WTC11 (cell line): ENCODE measurements at regions not wholly inside any gene's neighbourhood (a gene's known extent, or its start where the extent isn't known, plus 50 kb on each side); places are given as distances from the start of the nearest gene placed in this dataset.
A peak's percentile ranks its signal among the peaks of the same experiment; 100 is the strongest.

Experiments
- ATAC-seq: fragments of 200-7000 bp; cut with Tn5 transposase; 2 replicates; pipeline ENCODE4 v1.10.0; 2021; ENCODE audit warnings: mild to moderate bottlenecking, moderate library complexity
- CTCF ChIA-PET: fragments of 300-600 bp; sonication (Branson Sonifier 250); formaldehyde crosslinking; loops from one replicate; lab custom pipeline; 2021; ENCODE audit warnings: antibody characterized with exemption; lab: Charles Lee
- POLR2A ChIA-PET: fragments of 350-600 bp; sonication (Branson Sonifier 250); formaldehyde crosslinking; loops from one replicate; lab custom pipeline; 2021; ENCODE audit warnings: antibody characterized with exemption; lab: Charles Lee
- DNase-seq: peaks from one replicate; pipeline ENCODE4 v3.0.0; 2021; ENCODE audit warnings: low spot score
- H3K27ac Mint-ChIP-seq: 2 replicates; pipeline ENCODE4 v1.8.0; 2021; ENCODE audit warnings: mixed read lengths
- H3K27me3 Mint-ChIP-seq: 2 replicates; pipeline ENCODE4 v1.8.0; 2021; ENCODE audit warnings: low read depth, mild to moderate bottlenecking, moderate library complexity, mixed read lengths
- H3K36me3 Mint-ChIP-seq: 2 replicates; pipeline ENCODE4 v1.8.0; 2021; ENCODE audit warnings: mixed read lengths
- H3K4me1 Mint-ChIP-seq: 2 replicates; pipeline ENCODE4 v1.8.0; 2022; ENCODE audit warnings: mixed read lengths
- H3K4me3 Mint-ChIP-seq: 2 replicates; pipeline ENCODE4 v1.8.0; 2021; ENCODE audit warnings: mild to moderate bottlenecking, moderate library complexity, mixed read lengths
- H3K9me3 Mint-ChIP-seq: 2 replicates; pipeline ENCODE4 v1.8.0; 2021; ENCODE audit warnings: mixed read lengths
- ARID4B ChIP-seq: sonication (generic); formaldehyde crosslinking; IDR thresholded peaks from 2 replicates; pipeline ENCODE4 v1.8.0; 2023; ENCODE audit warnings: missing genetic modification reagents, mild to moderate bottlenecking, borderline replicate concordance
- ATF6 ChIP-seq: sonication (generic); formaldehyde crosslinking; IDR thresholded peaks from 2 replicates; pipeline ENCODE4 v1.8.1; 2023; ENCODE audit warnings: mild to moderate bottlenecking, missing genetic modification reagents
- CREB1 ChIP-seq: sonication (generic); formaldehyde crosslinking; IDR thresholded peaks from 2 replicates; pipeline ENCODE4 v1.8.0; 2023; ENCODE audit warnings: mild to moderate bottlenecking, missing genetic modification reagents
- EMX1 ChIP-seq: fragments of 250-450 bp; sonication (Bioruptor Pico); IDR thresholded peaks from 2 replicates; pipeline ENCODE4 v1.8.0; 2021; ENCODE audit warnings: mild to moderate bottlenecking
- ERG ChIP-seq: fragments of 250-450 bp; sonication (Bioruptor Pico); IDR thresholded peaks from 2 replicates; pipeline ENCODE4 v1.8.0; 2021; ENCODE audit warnings: mild to moderate bottlenecking
- ETV6 ChIP-seq: sonication (generic); formaldehyde crosslinking; IDR thresholded peaks from 2 replicates; pipeline ENCODE4 v1.8.1; 2022; ENCODE audit warnings: mild to moderate bottlenecking, missing genetic modification reagents
- FOXJ3 ChIP-seq: sonication (generic); formaldehyde crosslinking; IDR thresholded peaks from 2 replicates; pipeline ENCODE4 v1.9.0; 2021; ENCODE audit warnings: missing genetic modification reagents, mild to moderate bottlenecking, borderline replicate concordance
- HMGA2 ChIP-seq: fragments of 250-450 bp; sonication (Bioruptor Pico); IDR thresholded peaks from 2 replicates; pipeline ENCODE4 v1.4.0; 2021; ENCODE audit warnings: mild to moderate bottlenecking, moderate library complexity
- IRF2 ChIP-seq: sonication (generic); formaldehyde crosslinking; IDR thresholded peaks from 2 replicates; pipeline ENCODE4 v1.8.0; 2022; ENCODE audit warnings: low read depth, missing genetic modification reagents, borderline replicate concordance
- KAT7 ChIP-seq: sonication (generic); formaldehyde crosslinking; IDR thresholded peaks from 2 replicates; pipeline ENCODE4 v1.8.1; 2023; ENCODE audit warnings: missing genetic modification reagents, mild to moderate bottlenecking, borderline replicate concordance
- MYBL2 ChIP-seq: sonication (generic); formaldehyde crosslinking; IDR thresholded peaks from 2 replicates; pipeline ENCODE4 v1.8.1; 2023; ENCODE audit warnings: mild to moderate bottlenecking, moderate library complexity, missing genetic modification reagents
- NFATC4 ChIP-seq: fragments of 250-450 bp; sonication (Bioruptor Pico); IDR thresholded peaks from 2 replicates; pipeline ENCODE4 v1.9.0; 2021; ENCODE audit warnings: mild to moderate bottlenecking
- PREB ChIP-seq: sonication (generic); formaldehyde crosslinking; IDR thresholded peaks from 2 replicates; pipeline ENCODE4 v1.8.1; 2022; ENCODE audit warnings: mild to moderate bottlenecking, missing genetic modification reagents, moderate library complexity, borderline replicate concordance
- RELA ChIP-seq: sonication (generic); formaldehyde crosslinking; IDR thresholded peaks from 2 replicates; pipeline ENCODE4 v1.8.1; 2022; ENCODE audit warnings: missing genetic modification reagents, mild to moderate bottlenecking, borderline replicate concordance
- ZBTB21 ChIP-seq: sonication (generic); formaldehyde crosslinking; IDR thresholded peaks from 2 replicates; pipeline ENCODE4 v1.8.1; 2023; ENCODE audit warnings: mild to moderate bottlenecking, missing genetic modification reagents, borderline replicate concordance
- ZSCAN18 ChIP-seq: fragments of 250-450 bp; sonication (Bioruptor Pico); IDR thresholded peaks from 2 replicates; pipeline ENCODE4 v2.1.2; 2022; ENCODE audit warnings: mild to moderate bottlenecking, moderate library complexity

- Mint-ChIP-seq H3K27me3 (no peaks in the 10 kb centered on the region), H3K36me3 (peaks cover 5% of the 10 kb centered on the region; the same call in 1 of the 2 replicates), H3K4me3 (no peak overlapping the region), H3K4me1 (peaks cover 21% of the 10 kb centered on the region), H3K9me3 (peaks cover 9% of the 10 kb centered on the region), H3K27ac (peak overlapping the region; percentile 71; the same call in 1 of the 2 replicates)
- ATAC-seq (peak; percentile 78), DNase-seq (no peak)
- CTCF ChIA-PET: no interaction called here
- TF ChIP-seq ARID4B (CRISPR knock-in tag): no peak
- no peak for TF ChIP-seq CREB1 (CRISPR knock-in tag)
- no peak for TF ChIP-seq IRF2 (CRISPR knock-in tag)
- no peak for TF ChIP-seq ATF6 (CRISPR knock-in tag)
- no peak for TF ChIP-seq PREB (CRISPR knock-in tag)
- TF ChIP-seq ZBTB21: no peak
- POLR2A ChIA-PET: no interaction called here
Observed at GRCh38 chr4:19010761-19011160, 989.2 kb upstream of the LCORL start.

- ChIA-PET POLR2A (no interaction called here), CTCF (no interaction called here)
Observed at GRCh38 chr4:19009881-19010280, 988.3 kb upstream of the LCORL start.

GRCh38 chr4:19005211-19005610 lies 983.7 kb upstream of the LCORL start:
- ATAC-seq (peak; percentile 50), DNase-seq (no peak)
- TF ChIP-seq PREB (CRISPR knock-in tag) (no peak), HMGA2 (CRISPR knock-in tag) (no peak), FOXJ3 (no peak), EMX1 (CRISPR knock-in tag) (no peak), MYBL2 (CRISPR knock-in tag) (no peak), ERG (CRISPR knock-in tag) (no peak), KAT7 (CRISPR knock-in tag) (no peak), RELA (CRISPR knock-in tag) (no peak), ATF6 (CRISPR knock-in tag) (no peak), IRF2 (CRISPR knock-in tag) (no peak), NFATC4 (CRISPR knock-in tag) (no peak)
- peaks cover 34% of the 10 kb centered on the region for H3K36me3 Mint-ChIP-seq
- peaks cover 16% of the 10 kb centered on the region for H3K4me1 Mint-ChIP-seq
- no peaks in the 10 kb centered on the region for H3K27me3 Mint-ChIP-seq
- no peak overlapping the region for H3K4me3 Mint-ChIP-seq
- ChIA-PET POLR2A (no interaction called here), CTCF (no interaction called here)
- H3K9me3 Mint-ChIP-seq: peaks cover 39% of the 10 kb centered on the region
- no peak overlapping the region for H3K27ac Mint-ChIP-seq

More at GRCh38 chr4:19009881-19010280, 988.3 kb upstream of the LCORL start:
- Mint-ChIP-seq H3K4me3 (no peak overlapping the region), H3K27me3 (no peaks in the 10 kb centered on the region), H3K27ac (no peak overlapping the region), H3K9me3 (peaks cover 9% of the 10 kb centered on the region), H3K4me1 (peaks cover 27% of the 10 kb centered on the region), H3K36me3 (peaks cover 5% of the 10 kb centered on the region; the same call in 1 of the 2 replicates)
- DNase-seq (no peak), ATAC-seq (no peak)
- no peak for TF ChIP-seq ZSCAN18 (CRISPR knock-in tag)
- no peak for TF ChIP-seq ETV6 (CRISPR knock-in tag)
- TF ChIP-seq, all 79 proteins: peak for 0
